IPS DF 6.9 (cell line): ENCODE measurements at regions not wholly inside any gene's neighbourhood (a gene's known extent, or its start where the extent isn't known, plus 50 kb on each side); places are given as distances from the start of the nearest gene placed in this dataset.

Experiments used
- DNase-seq: peaks from one replicate; pipeline ENCODE4 v3.0.0-alpha.2; 2013; ENCODE audit warnings: low read depth, low spot score
- H3K27ac ChIP-seq: one replicate; pipeline ENCODE4 v1.5.1; 2013; ENCODE audit warnings: low read length, control low read depth
- H3K27me3 ChIP-seq: 2 replicates; pipeline ENCODE4 v1.6.1; 2013; ENCODE audit warnings: mild to moderate bottlenecking, low read length; ENCODE audit not compliant: control insufficient read depth, insufficient read depth
- H3K36me3 ChIP-seq: 2 replicates; pipeline ENCODE4 v1.6.1; 2013; ENCODE audit warnings: low read length; ENCODE audit not compliant: control insufficient read depth, insufficient read depth
- H3K4me1 ChIP-seq: 2 replicates; pipeline ENCODE4 v1.6.1; 2013; ENCODE audit warnings: low read length; ENCODE audit not compliant: control insufficient read depth, insufficient read depth
- H3K4me3 ChIP-seq: 2 replicates; pipeline ENCODE4 v1.5.1; 2013; ENCODE audit warnings: mild to moderate bottlenecking, low read length
- H3K9me3 ChIP-seq: 2 replicates; pipeline ENCODE4 v1.6.1; 2013; ENCODE audit warnings: low read length, inconsistent platforms; ENCODE audit not compliant: control insufficient read depth, insufficient read depth
- WGBS: extraction: QIAGEN DNeasy Blood & Tissue Kit; methylation state at CpG from one replicate; pipeline ENCODE4 v1.1.7; 2013; ENCODE audit warnings: mixed read lengths, missing lambda C conversion rate; ENCODE audit not compliant: insufficient read length, insufficient coverage; 5-methylcytosine and 5-hydroxymethylcytosine counted together

DNA sequence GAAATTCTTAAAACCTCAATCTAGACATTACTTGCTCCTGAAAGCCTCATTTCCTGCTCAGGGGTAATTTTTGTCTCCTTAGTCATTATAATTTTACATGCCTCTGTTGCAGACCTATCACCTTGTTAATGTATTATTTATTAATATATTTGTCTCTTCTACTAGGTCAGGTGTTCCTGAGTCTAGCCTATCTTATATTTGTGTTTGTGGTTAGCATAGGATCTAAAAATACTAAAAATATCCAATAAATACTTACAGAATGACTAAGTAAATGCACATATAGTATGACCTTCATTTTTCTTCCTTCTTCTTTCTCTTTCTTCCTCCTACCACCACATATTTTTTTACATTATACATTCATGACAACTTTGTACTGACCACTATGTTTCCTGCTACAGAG lies 268.9 kb upstream of the HS3ST5 start:
- H3K27me3 ChIP-seq, result no peaks in the 10 kb centered on the region

GRCh38 chr6:114608091-114608490 lies 265.3 kb upstream of the HS3ST5 start:
- no peaks in the 10 kb centered on the region for H3K27me3 ChIP-seq
- H3K4me1 ChIP-seq, result no peaks in the 10 kb centered on the region
- H3K36me3 ChIP-seq, result no peaks in the 10 kb centered on the region
- H3K4me3 ChIP-seq, result no peak overlapping the region
- H3K27ac ChIP-seq, result no peak overlapping the region
- whole genome bisulfite sequencing, result no CpG with 5 or more reads among the region's 2 CpGs
- no peaks in the 10 kb centered on the region for H3K9me3 ChIP-seq
- DNase-seq, result no peak

More for the DNA sequence above, 268.9 kb upstream of the HS3ST5 start:
- H3K9me3 ChIP-seq, result no peaks in the 10 kb centered on the region
- no peak overlapping the region for H3K27ac ChIP-seq
- no peaks in the 10 kb centered on the region for H3K4me1 ChIP-seq
- no peak for DNase-seq
- no peaks in the 10 kb centered on the region for H3K36me3 ChIP-seq
- no peak overlapping the region for H3K4me3 ChIP-seq

DNA sequence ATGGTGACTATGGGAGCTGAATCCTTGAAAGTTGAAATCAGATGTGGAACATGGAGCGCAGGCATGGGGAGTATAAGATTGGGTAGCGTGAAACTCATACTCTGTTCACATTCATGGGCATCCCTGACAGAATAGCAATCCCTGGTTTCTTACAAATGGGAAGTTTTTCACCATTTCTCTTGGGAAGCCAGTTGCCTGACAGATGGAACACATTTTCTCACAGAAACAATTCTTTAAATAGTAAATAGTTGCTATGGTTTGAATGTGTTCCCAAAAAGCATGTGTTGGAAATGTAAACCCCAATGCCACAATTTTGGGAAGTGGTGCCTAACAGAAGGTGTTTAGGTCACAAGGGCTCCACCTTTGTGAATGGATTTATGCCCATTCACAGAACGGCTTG lies 262.8 kb upstream of the HS3ST5 start:
- no peak for DNase-seq
- no peaks in the 10 kb centered on the region for H3K9me3 ChIP-seq
- H3K27me3 ChIP-seq, result no peaks in the 10 kb centered on the region
- H3K4me3 ChIP-seq, result no peak overlapping the region
- H3K4me1 ChIP-seq, result no peaks in the 10 kb centered on the region
- H3K27ac ChIP-seq, result no peak overlapping the region
- WGBS, result no CpG with 5 or more reads among the region's 3 CpGs
- H3K36me3 ChIP-seq, result no peaks in the 10 kb centered on the region

- Histone ChIP-seq H3K4me1 (no peaks in the 10 kb centered on the region), H3K36me3 (no peaks in the 10 kb centered on the region), H3K27me3 (no peaks in the 10 kb centered on the region), H3K4me3 (no peak overlapping the region), H3K9me3 (no peaks in the 10 kb centered on the region), H3K27ac (no peak overlapping the region)
- DNase-seq, result no peak
- WGBS, result no CpG with 5 or more reads among the region's 1 CpG
Observed at GRCh38 chr6:114600381-114600780, 257.6 kb upstream of the HS3ST5 start.

GRCh38 chr6:114595591-114595990 lies 252.8 kb upstream of the HS3ST5 start:
- Histone ChIP-seq H3K4me3 (no peak overlapping the region), H3K36me3 (no peaks in the 10 kb centered on the region), H3K27me3 (no peaks in the 10 kb centered on the region), H3K27ac (no peak overlapping the region), H3K4me1 (no peaks in the 10 kb centered on the region), H3K9me3 (no peaks in the 10 kb centered on the region)
- no peak for DNase-seq
- WGBS, result no CpG with 5 or more reads among the region's 2 CpGs

DNA sequence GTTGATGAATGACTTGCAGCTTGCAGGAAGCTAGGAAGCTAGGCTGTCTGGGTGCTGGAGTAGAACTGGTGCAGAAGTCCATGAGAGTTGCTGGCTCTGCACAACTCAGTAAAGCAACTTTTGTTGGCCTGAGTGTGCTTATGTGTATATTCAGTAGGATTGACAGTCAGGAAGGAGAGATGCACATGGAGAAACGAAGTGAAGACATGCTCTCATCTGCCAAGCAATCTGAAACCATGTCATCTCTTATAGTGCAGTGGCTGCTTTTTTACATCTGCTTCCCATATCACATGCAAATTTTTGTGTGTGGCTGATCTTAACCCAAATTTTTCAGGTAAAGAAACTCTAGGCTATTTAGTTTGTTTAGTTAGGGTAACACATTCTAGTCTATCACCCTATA lies 252.4 kb upstream of the HS3ST5 start:
- Histone ChIP-seq H3K27ac (no peak overlapping the region), H3K4me3 (no peak overlapping the region), H3K27me3 (no peaks in the 10 kb centered on the region), H3K36me3 (no peaks in the 10 kb centered on the region), H3K4me1 (no peaks in the 10 kb centered on the region), H3K9me3 (no peaks in the 10 kb centered on the region)
- no peak for DNase-seq
- WGBS, result no CpG with 5 or more reads among the region's 1 CpG

- no peaks in the 10 kb centered on the region for H3K4me1 ChIP-seq
- H3K9me3 ChIP-seq, result no peaks in the 10 kb centered on the region
- no peak overlapping the region for H3K4me3 ChIP-seq
- no peak for DNase-seq
- no peaks in the 10 kb centered on the region for H3K27me3 ChIP-seq
- H3K27ac ChIP-seq, result no peak overlapping the region
- no CpG with 5 or more reads among the region's 4 CpGs for WGBS
- H3K36me3 ChIP-seq, result no peaks in the 10 kb centered on the region
Observed at GRCh38 chr6:114592506-114592905, 249.7 kb upstream of the HS3ST5 start.

- WGBS, result no CpG with 5 or more reads among the region's 5 CpGs
- H3K36me3 ChIP-seq, result no peaks in the 10 kb centered on the region
- no peak overlapping the region for H3K4me3 ChIP-seq
- H3K9me3 ChIP-seq, result no peaks in the 10 kb centered on the region
- no peak overlapping the region for H3K27ac ChIP-seq
- no peaks in the 10 kb centered on the region for H3K27me3 ChIP-seq
- H3K4me1 ChIP-seq, result no peaks in the 10 kb centered on the region
- DNase-seq, result no peak
Observed at GRCh38 chr6:114588726-114589125, 245.9 kb upstream of the HS3ST5 start.

DNA sequence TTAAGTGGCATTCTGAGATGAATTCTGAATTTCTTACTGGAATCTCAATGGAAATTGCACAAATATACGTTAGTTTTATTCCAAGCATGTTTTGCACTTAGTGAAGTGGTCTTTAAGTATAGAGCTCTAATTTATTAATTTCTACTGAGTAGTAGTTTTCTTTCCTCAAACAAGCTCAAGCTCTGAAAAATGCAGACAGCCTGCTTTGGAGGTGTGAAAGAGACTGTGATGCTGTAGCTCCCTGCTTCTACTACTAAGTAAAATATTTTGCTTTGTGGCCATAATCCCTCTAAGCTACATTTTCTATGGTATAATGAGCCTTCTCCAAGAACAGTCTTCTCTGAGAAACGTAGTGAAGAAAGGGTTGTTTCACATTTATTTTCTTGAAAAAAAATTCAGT lies 243.5 kb upstream of the HS3ST5 start:
- WGBS, result no CpG with 5 or more reads among the region's 2 CpGs
- DNase-seq, result no peak
- Histone ChIP-seq H3K36me3 (no peaks in the 10 kb centered on the region), H3K4me3 (no peak overlapping the region), H3K4me1 (no peaks in the 10 kb centered on the region), H3K27ac (no peak overlapping the region), H3K27me3 (no peaks in the 10 kb centered on the region), H3K9me3 (no peaks in the 10 kb centered on the region)

GRCh38 chr6:114581293-114581692 lies 238.5 kb upstream of the HS3ST5 start:
- Histone ChIP-seq H3K4me1 (no peaks in the 10 kb centered on the region), H3K9me3 (no peaks in the 10 kb centered on the region), H3K27me3 (no peaks in the 10 kb centered on the region), H3K27ac (no peak overlapping the region), H3K36me3 (no peaks in the 10 kb centered on the region), H3K4me3 (no peak overlapping the region)
- no peak for DNase-seq
- no CpG with 5 or more reads among the region's 2 CpGs for WGBS

DNA sequence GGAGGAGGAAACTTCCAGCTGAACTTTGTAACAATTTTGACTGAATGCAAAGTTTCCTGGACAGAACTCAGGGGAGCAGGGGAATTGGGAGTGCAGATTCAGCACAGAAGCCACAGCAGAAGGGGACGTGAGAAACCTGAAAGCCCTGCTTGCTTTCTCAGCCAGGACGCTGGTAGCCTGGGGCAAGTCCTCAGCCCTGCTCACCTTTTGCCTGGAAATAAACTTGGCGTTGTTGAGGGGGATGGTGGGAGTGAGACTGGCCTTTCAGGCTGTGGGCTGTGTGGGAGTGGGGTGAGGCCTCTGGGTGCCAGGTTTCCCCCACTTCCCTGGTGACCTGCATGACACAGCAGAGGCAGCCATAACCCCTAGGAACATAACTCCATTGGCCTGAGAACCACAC lies 238.1 kb upstream of the HS3ST5 start:
- no CpG with 5 or more reads among the region's 3 CpGs for WGBS
- Histone ChIP-seq H3K27ac (no peak overlapping the region), H3K4me1 (no peaks in the 10 kb centered on the region), H3K9me3 (no peaks in the 10 kb centered on the region), H3K27me3 (no peaks in the 10 kb centered on the region), H3K36me3 (no peaks in the 10 kb centered on the region), H3K4me3 (no peak overlapping the region; the same call in 1 of the 2 replicates)
- no peak for DNase-seq
